Lung microvascular endothelial cell (primary cell): ENCODE measurements at regions not wholly inside any gene's neighbourhood (a gene's known extent, or its start where the extent isn't known, plus 50 kb on each side); places are given as distances from the start of the nearest gene placed in this dataset.
"Not testable (repeated sequence)": the region's sequence is repeated elsewhere in the genome, so short reads cannot be mapped to it uniquely, and the experiment has no call there.

Source experiments
- DNase-seq, 2 donors: peaks; one replicate each; pipeline versions ENCODE4 v3.0.0 to v3.0.0-alpha.2; 2010; ENCODE audit warnings: low read depth in 2 of 2

DNA sequence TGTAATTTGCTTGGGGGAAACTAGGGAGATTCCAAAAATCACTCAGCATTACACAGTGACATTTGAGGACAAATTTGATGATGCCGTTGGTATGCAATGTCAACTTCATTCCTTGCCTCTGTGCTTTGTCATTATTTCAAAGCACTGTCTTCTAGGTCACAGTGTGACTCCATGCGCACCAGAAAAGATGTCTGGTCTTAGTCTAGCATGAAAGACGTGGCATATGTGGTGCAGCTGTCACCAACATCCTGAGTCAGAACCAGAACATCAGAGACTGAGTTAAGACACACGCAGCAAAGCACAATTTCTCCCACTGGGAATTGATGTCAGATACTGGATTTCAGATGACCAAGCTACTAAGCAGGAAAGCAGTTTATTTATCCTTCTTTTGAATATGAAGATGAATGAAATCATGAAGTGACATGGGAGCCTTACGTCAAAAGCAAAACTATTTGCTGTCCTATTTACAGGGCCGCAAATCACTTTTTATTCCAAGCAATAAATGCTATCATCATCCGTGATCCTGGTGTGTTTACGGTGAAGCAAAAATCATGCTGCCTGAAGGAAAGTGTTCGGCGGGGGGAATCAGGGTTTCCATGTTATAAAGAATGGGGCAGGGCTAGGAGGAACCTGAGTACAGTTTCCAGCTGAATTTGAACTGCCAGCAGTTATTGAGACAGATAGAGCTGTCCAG lies 356.1 kb downstream of the ANAPC1 start:
- DNase-seq = not testable (repeated sequence)

GRCh38 chr2:111529022-111529421 lies 355.0 kb downstream of the ANAPC1 start:
- DNase-seq = not testable (repeated sequence)

GRCh38 chr2:111530239-111530965 lies 353.6 kb downstream of the ANAPC1 start:
- DNase-seq = not testable (repeated sequence)

DNA sequence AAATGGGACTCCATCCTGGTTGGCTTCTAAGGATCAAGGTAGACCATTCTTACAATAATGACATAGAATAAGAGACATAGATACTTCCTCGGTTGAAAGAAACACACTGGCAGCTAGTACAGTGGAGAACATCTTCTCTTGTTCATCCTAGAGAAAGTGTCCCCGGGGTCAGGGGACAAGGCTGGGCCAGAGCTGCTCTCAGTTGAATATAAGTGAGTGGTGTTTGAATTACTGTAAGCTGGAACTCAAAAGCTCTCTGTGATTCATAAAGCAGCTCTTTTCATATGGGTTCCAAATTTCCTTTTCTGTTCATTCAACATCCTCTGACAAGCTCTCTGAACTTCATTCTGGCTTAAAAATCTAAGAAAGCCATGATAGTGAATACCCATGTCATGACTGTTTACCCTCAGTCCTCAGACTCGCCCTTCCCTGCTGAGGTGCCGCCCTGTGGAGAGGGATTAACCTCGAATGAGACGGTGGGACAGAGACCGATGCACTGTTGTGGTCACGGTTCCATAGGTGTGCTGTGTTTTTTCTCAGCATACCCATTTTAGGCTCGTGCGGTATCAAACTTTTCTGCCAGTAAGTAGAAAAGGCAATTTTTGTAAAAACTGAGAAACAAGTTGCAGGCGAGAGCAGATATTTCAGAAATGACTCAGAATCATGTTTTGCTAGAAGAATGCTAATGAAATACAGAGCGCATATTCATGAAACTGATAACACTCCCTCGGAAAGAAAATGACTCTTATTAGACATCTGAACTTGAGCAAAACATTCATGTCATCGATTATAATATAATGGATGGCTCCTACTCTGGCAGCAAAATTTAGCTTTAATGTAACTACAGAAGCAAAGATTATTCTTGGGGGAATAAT lies 351.1 kb downstream of the ANAPC1 start:
- DNase-seq = not testable (repeated sequence)

DNA sequence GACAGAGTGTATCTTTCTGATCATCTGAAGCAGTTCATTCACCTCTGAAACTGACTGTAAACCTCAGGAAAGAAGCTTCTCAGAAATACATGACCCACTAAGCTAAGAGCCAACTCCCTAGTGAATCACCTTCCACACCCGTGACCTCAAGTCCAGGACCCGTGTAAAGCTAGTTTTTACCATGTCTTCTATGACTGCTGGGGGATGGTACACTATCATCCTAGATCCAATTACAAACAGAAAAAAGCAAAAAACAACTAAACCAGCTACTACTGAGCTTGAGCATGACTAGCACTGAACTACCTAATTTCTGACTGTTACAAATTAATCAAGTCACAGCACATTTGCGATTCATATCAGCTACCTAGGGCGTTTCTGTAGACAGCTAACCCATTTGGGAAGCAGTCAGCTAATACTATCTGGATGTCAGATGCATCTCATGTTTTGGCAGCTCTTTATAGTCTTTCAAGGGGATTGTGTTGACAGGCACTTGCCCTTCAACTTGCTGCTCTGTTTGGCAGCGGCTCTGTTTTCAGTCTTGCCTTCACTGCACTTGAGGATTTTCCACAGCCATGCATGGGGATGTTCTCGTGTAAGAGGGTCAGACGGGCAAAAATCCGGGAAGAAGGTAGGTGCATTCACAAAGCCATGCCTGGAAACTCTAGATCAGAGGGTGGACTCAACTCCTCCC lies 350.3 kb downstream of the ANAPC1 start:
- DNase-seq = not testable (repeated sequence)

DNA sequence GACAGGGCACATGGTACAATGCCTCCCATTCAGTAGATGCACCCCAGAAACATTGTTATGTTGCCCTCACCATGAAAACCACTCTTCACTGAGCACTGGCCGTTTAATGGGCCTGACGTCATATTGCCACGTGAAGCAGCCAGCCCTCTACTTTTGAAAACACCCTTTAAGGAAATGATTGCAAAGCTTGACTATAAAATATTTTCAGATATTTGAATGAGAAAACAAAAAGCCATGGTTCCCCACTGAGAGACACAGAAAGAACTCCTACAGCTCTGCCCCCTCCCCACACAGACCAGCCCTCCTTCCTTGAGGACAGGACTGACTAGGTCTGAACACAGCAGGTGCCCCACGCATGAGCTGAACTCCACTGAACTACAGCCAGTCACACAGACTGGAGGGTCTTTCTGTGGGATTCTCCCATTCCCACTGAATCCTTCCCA lies 349.1 kb downstream of the ANAPC1 start:
- peak in 1 of 2 donors; percentile 25 for DNase-seq

- DNase-seq = peak in 1 of 2 donors; percentile 39
These were observed 348.6 kb downstream of the ANAPC1 start for GRCh38 chr2:111535404-111535803.

GRCh38 chr2:111537078-111537655 lies 346.8 kb downstream of the ANAPC1 start:
- DNase-seq = no peak

GRCh38 chr2:111539991-111540390 lies 344.0 kb downstream of the ANAPC1 start:
- DNase-seq = not testable (repeated sequence)

DNA sequence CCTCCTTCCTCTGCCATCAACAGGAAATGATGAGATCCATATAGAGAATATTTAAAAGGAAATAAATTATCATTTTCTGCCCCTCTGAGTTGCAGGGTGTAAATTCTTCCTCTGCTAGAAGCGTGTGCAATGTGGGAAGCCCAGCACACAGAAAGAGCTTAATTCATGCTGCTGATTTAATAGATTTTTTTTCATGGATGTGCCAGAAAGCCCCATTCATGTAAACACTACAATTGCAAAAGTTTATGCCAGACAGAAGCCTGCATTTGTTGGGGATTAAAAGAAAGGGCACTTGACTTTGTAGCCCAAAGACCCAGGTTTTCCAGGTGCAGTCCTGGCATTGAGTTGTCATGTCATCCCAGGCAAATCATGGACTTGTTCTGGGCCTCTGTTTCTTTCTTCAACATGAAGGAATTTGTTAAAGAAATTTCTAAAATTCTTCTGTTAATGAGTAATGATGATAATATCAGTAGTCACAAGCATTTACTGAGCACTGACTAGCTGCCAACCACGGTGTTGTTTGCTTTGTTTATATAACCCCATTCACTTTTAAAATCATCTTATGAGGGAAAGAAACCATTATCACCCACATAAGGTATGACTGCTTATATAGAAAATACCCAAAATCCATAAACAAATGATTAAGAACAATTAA lies 341.7 kb downstream of the ANAPC1 start:
- DNase-seq = peak; percentile 11 to 69

GRCh38 chr2:111544006-111544405 lies 340.0 kb downstream of the ANAPC1 start:
- peak; percentile 19 to 71 for DNase-seq

DNA sequence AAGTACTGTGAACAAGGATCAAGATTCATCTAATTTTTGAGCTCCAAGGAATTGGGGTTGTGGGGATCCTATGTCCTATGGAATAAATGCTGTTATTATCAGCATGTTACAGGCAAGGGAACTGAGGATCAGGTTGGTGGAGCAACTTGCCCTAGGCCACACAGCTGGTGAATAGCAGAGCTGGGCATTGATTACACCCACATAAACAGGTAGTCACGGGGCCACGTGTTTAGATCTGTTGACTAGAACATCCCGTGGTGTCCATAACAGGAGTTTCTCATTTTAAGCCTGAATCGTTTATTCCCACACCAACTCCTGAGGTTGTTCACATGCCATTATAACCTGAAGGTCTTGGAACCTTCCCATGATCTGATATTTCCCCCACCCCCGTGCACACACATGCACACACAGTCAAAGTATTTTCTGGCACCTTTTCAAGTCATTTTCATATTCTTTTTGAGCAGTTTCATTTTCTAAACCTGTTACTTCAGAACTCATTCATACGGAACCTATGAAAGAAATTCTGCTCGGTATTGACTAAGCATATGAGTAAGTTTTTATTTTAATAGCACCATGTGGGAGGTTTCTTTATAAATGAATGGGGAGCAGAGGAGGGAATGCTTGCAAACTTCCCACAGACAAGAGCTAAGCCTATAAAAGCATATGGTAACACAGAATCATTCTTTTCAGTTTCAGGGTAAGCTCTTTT lies 338.1 kb downstream of the ANAPC1 start:
- not testable (repeated sequence) for DNase-seq

DNA sequence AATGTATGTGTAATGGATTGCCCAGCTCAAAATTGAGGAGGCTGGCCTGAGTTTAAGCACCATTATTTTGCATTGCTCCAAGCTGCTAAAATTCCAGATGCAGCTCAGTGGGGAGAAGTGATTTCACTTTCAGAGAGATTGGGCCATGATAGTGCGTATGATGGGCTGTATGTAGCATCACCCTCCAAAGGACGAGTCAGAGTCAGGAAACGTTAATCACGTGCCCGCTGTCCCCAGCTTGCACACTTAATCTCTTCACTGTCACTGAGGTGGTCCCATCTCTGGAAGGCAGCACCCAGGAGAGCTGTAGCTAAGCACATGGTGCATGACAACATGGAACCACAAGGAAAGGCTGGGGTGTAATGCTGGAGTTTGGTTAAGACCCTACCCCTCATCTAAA lies 337.4 kb downstream of the ANAPC1 start:
- not testable (repeated sequence) for DNase-seq

DNA sequence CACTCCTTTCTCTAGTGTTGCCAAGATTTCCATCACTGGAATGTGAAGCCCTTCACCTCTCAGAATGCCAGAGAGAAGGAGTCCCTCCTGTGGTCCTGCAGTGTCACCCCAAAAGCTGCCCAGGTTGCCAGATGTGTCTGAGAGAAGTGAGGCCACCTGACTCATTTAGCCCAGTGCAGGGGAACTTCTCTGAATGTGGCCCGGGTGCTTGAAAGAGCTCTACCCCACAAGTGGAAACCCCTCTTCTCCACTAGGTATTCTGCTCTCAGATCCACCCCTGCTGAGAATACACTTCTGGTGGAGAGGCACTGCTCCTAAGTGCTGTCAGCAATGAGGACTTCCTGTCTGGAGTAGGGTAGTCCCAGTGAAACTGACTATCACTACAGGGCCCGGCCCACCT lies 334.8 kb downstream of the ANAPC1 start:
- not testable (repeated sequence) for DNase-seq

GRCh38 chr2:111551428-111551827 lies 332.6 kb downstream of the ANAPC1 start:
- DNase-seq = not testable (repeated sequence)

DNA sequence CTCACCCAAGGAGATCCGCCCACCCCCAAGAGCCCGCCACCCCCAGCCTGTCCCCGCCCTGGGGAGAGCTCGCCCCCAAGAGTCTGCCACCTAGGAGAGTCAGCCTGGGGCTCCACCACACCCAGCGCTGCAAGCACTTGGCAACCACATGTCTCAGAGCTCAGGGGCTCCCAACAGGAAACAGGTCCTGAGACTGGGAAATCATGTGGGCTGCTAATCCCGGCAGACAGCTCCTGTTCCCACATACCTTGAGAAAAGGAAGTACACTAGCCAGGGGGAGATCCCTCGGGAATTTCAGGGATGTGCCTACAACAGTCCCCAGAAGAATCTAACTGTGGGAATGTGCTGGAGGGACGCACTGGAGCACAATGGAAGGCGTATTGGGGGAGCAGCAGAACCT lies 331.4 kb downstream of the ANAPC1 start:
- not testable (repeated sequence) for DNase-seq

DNA sequence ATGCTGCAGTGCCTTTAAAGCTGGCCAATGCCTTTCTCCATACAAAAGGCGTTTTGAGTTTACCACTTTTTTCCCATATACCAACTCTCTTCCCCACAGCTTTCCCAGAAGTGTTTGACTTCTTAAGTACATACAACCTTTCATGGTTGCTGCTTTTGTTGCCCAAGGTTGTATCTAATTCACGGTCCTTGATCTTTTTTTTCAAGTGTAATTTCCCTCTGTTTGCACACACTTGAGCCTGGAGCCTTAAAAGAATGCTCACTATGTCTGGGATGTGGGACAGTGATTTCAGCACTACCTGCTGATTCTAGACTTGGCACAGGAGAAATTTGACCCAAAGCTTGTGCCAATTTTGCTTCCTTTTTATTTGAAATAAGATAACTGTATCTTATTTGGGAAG lies 324.7 kb downstream of the ANAPC1 start:
- not testable (repeated sequence) for DNase-seq

DNA sequence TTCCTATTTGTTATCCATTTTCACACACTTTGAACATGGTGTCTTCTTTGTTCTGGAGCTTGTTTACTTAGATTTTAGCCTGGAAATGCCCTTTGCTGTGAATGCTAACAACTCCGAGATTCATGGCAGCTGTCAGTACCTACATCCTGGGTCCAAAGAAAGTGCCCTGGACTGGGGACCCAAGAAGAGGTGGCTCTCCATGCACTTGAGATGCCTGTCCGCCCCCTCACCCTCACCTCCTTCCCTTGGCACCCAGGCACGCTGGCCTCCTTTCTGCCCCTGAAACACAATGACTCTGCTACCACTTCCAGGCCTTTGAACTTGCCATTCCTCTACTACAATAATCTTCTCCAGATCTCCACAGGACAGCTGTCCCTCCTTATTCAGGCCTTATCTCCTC lies 324.2 kb downstream of the ANAPC1 start:
- DNase-seq = not testable (repeated sequence)

DNA sequence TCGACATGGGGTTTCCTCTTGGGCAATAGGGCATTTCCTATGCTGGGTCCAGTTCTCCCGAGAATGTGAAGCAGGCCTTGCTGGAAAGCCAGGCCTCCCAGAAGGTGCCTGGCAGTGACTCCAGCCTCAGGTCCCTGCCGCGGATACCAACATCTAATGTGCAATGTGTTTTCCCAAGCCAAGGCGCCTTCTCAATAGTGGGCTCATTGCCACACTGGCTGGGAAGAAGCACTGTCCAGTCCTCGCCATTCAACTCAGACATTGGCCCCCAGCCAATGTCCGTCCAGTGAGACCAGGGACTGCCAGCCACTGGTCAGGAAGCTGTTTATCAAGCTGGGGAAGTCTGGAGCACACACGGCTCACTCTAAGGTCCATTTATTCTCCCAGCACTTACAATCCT lies 317.9 kb downstream of the ANAPC1 start:
- peak; percentile 69 to 96 for DNase-seq

GRCh38 chr2:111567233-111567632 lies 316.8 kb downstream of the ANAPC1 start:
- not testable (repeated sequence) for DNase-seq
